Mucosa of descending colon (tissue), 3 donors: ENCODE measurements at regions not wholly inside any gene's neighbourhood (a gene's known extent, or its start where the extent isn't known, plus 50 kb on each side); places are given as distances from the start of the nearest gene placed in this dataset.

ENCODE experiments used
- ATAC-seq: fragments of 200-7000 bp; cut with Tn5 transposase; one replicate; pipeline ENCODE4 v1.9.1; 2020; ENCODE audit warnings: mild to moderate bottlenecking, moderate library complexity
- DNase-seq, 3 donors: peaks; one replicate each; pipeline ENCODE4 v3.0.0-alpha.2; 2020
- H3K36me3 ChIP-seq: fragments of 200-600 bp; one replicate; pipeline ENCODE4 v1.8.0; 2021; ENCODE audit warnings: low read depth, mild to moderate bottlenecking
- H3K4me1 ChIP-seq: fragments of 200-600 bp; one replicate; pipeline ENCODE4 v1.8.0; 2021; ENCODE audit warnings: low read depth, mild to moderate bottlenecking
- H3K4me3 ChIP-seq: fragments of 200-600 bp; one replicate; pipeline ENCODE4 v1.8.0; 2021; ENCODE audit warnings: mild to moderate bottlenecking
- H3K9me3 ChIP-seq: fragments of 200-600 bp; one replicate; pipeline ENCODE4 v1.8.0; 2021; ENCODE audit warnings: mild to moderate bottlenecking
- CTCF ChIP-seq: fragments of 200-600 bp; IDR thresholded peaks from one replicate; pipeline ENCODE4 v1.8.0; 2022; ENCODE audit warnings: antibody characterized with exemption, mild to moderate bottlenecking
- intact Hi-C, 2 donors: fragments of 100-400 bp; cut with DNase I in 1 of 2; cut with micrococcal nuclease in 1 of 2; formaldehyde crosslinking; loops; one replicate each; pipeline versions ENCODE4 v1.11.0 to v1.11.1; 2022; cut with DNase I, micrococcal nuclease
- donor health status: DM: no; HTN: no; CAD: no; lungs with moderate emphysema.
- donor health status: DM: no; HTN: no; CAD: no.
- donor health status: DM: no; HTN: yes; CAD: no.

GRCh38 chr2:225318440-225318839 lies 81.1 kb upstream of the NYAP2 start:
- ATAC-seq: no peak
- Histone ChIP-seq H3K4me3 (no peak overlapping the region), H3K9me3 (peaks cover 10% of the 10 kb centered on the region), H3K36me3 (no peaks in the 10 kb centered on the region), H3K4me1 (no peaks in the 10 kb centered on the region)
- TF ChIP-seq CTCF: no peak
- DNase-seq: no peak
- intact Hi-C loops: no loop called here

GRCh38 chr2:225317186-225317585 lies 82.3 kb upstream of the NYAP2 start:
- ATAC-seq: no peak
- Histone ChIP-seq H3K36me3 (no peaks in the 10 kb centered on the region), H3K4me1 (no peaks in the 10 kb centered on the region), H3K9me3 (peaks cover 10% of the 10 kb centered on the region), H3K4me3 (no peak overlapping the region)
- TF ChIP-seq CTCF: no peak
- intact Hi-C loops: no loop called here
- DNase-seq: no peak

- intact Hi-C loops: no loop called here
- H3K4me3 ChIP-seq: no peak overlapping the region
- H3K36me3 ChIP-seq: no peaks in the 10 kb centered on the region
- no peak for TF ChIP-seq CTCF
- H3K9me3 ChIP-seq: no peaks in the 10 kb centered on the region
- ATAC-seq: no peak
- H3K4me1 ChIP-seq: no peaks in the 10 kb centered on the region
- DNase-seq: no peak
These were observed 88.8 kb upstream of the NYAP2 start for GRCh38 chr2:225310745-225311144.

- intact Hi-C loops: no loop called here
- H3K4me1 ChIP-seq: no peaks in the 10 kb centered on the region
- ATAC-seq (no peak), DNase-seq (no peak)
- H3K4me3 ChIP-seq: no peak overlapping the region
- no peaks in the 10 kb centered on the region for H3K9me3 ChIP-seq
- no peak for TF ChIP-seq CTCF
- no peaks in the 10 kb centered on the region for H3K36me3 ChIP-seq
These were observed 90.0 kb upstream of the NYAP2 start for GRCh38 chr2:225309516-225309915.

GRCh38 chr2:225296951-225297350 lies 102.6 kb upstream of the NYAP2 start:
- intact Hi-C loops: no loop called here
- TF ChIP-seq CTCF: no peak

GRCh38 chr2:225295102-225295501 lies 104.4 kb upstream of the NYAP2 start:
- Histone ChIP-seq H3K9me3 (no peaks in the 10 kb centered on the region), H3K4me3 (no peak overlapping the region), H3K4me1 (no peaks in the 10 kb centered on the region), H3K36me3 (no peaks in the 10 kb centered on the region)
- ATAC-seq: no peak
- DNase-seq: no peak
- intact Hi-C loops: no loop called here
- no peak for TF ChIP-seq CTCF

More at GRCh38 chr2:225296951-225297350, 102.6 kb upstream of the NYAP2 start:
- H3K36me3 ChIP-seq: no peaks in the 10 kb centered on the region
- DNase-seq (no peak), ATAC-seq (no peak)
- H3K9me3 ChIP-seq: no peaks in the 10 kb centered on the region
- H3K4me3 ChIP-seq: no peak overlapping the region
- no peaks in the 10 kb centered on the region for H3K4me1 ChIP-seq
